Dermis microvascular lymphatic vessel endothelial cell (primary cell): ENCODE measurements at regions not wholly inside any gene's neighbourhood (a gene's known extent, or its start where the extent isn't known, plus 50 kb on each side); places are given as distances from the start of the nearest gene placed in this dataset.

Experiments used
- DNase-seq, 2 donors: peaks; one replicate each; pipeline versions ENCODE4 v3.0.0 to v3.0.0-alpha.2; 2010; ENCODE audit warnings: low read depth in 2 of 2

GRCh38 chr20:12276011-12276673 is 358.4 kb downstream of the BTBD3 start:
- no peak for DNase-seq

GRCh38 chr20:12287575-12287974 is 369.9 kb downstream of the BTBD3 start:
- no peak for DNase-seq

- no peak for DNase-seq
These were observed 371.8 kb downstream of the BTBD3 start for GRCh38 chr20:12289465-12289864.

- no peak for DNase-seq
These were observed 373.7 kb downstream of the BTBD3 start for GRCh38 chr20:12291386-12291785.

GRCh38 chr20:12293900-12294299 is 376.2 kb downstream of the BTBD3 start:
- DNase-seq: no peak

GRCh38 chr20:12294678-12295077 is 377.0 kb downstream of the BTBD3 start:
- DNase-seq: no peak

GRCh38 chr20:12305188-12305950 is 387.7 kb downstream of the BTBD3 start:
- no peak for DNase-seq

GRCh38 chr20:12306107-12306506 is 388.4 kb downstream of the BTBD3 start:
- DNase-seq: no peak

GRCh38 chr20:12311094-12311865 is 393.6 kb downstream of the BTBD3 start:
- no peak for DNase-seq

- no peak for DNase-seq
These were observed 398.0 kb downstream of the BTBD3 start for GRCh38 chr20:12315652-12316051.

GRCh38 chr20:12316794-12317193 is 399.1 kb downstream of the BTBD3 start:
- DNase-seq: no peak

- DNase-seq: no peak
These were observed 399.7 kb downstream of the BTBD3 start for GRCh38 chr20:12317433-12317832.

GRCh38 chr20:12318043-12318442 is 400.4 kb downstream of the BTBD3 start:
- DNase-seq: no peak

- no peak for DNase-seq
These were observed 404.0 kb downstream of the BTBD3 start for GRCh38 chr20:12321736-12322135.

- DNase-seq: no peak
These were observed 409.5 kb downstream of the BTBD3 start for GRCh38 chr20:12327205-12327604.

- DNase-seq: no peak
These were observed 413.5 kb downstream of the BTBD3 start for GRCh38 chr20:12331236-12331635.

- DNase-seq: no peak
These were observed 419.9 kb downstream of the BTBD3 start for GRCh38 chr20:12337601-12338000.

- no peak for DNase-seq
These were observed 428.3 kb downstream of the BTBD3 start for GRCh38 chr20:12345978-12346377.

GRCh38 chr20:12353842-12354241 is 436.1 kb downstream of the BTBD3 start:
- DNase-seq: no peak

- DNase-seq: no peak
These were observed 437.0 kb downstream of the BTBD3 start for GRCh38 chr20:12354725-12355124.

- no peak for DNase-seq
These were observed 437.5 kb downstream of the BTBD3 start for GRCh38 chr20:12355185-12355584.

GRCh38 chr20:12358006-12358654 is 440.4 kb downstream of the BTBD3 start:
- no peak for DNase-seq
